GM19324 (cell line): ENCODE measurements at regions not wholly inside any gene's neighbourhood (a gene's known extent, or its start where the extent isn't known, plus 50 kb on each side); places are given as distances from the start of the nearest gene placed in this dataset.

Experiments used
- ATAC-seq: cut with Tn5 transposase; IDR thresholded peaks from one replicate; pipeline ENCODE4 v1.9.1; 2021; ENCODE audit warnings: mild to moderate bottlenecking, moderate library complexity; ENCODE audit not compliant: unreplicated experiment, low FRiP score

DNA sequence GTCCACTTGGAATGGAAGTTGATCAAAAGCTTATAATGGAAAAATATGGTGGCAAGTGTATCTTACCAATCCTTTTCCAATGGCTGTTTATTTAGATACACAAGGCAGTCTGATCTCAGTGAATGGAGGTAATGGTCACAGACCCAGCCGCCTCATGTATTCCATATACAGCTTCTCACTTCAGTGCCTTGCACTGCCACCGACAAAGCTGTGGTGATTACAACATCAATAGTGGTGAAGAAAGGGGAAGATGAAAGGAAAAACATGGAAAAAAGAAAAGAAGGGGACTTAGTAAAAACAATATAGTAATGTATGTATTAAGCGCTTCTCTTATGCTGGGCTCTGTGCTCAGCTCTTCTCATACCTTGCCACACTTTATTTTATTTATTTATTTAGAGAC lies 297.3 kb upstream of the RASA1 start:
- no peak for ATAC-seq

DNA sequence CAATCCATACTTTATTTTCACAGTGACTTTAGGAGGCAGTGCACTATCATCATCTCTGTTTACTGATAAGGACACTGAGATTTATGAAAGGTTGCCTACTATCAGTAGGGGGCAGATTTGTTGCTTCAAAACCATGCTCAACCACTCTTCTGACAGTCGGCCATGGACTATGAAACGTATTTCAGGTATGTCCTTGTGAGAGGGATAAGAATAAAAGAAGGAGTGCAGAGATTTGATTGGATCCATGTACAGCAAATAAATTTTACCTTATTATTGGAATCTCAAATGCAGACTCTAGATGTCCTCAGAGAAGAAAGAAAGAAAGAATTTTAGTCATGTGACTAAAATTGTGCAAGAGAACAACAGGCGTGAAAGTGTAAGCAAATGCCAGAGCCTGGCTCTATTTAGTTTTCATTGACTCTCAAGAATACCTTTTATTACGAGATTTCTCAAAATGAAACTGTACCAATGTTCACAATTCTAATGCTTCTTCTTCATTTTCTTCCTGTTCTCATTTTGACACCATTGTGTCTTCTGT lies 296.6 kb upstream of the RASA1 start:
- no peak for ATAC-seq

DNA sequence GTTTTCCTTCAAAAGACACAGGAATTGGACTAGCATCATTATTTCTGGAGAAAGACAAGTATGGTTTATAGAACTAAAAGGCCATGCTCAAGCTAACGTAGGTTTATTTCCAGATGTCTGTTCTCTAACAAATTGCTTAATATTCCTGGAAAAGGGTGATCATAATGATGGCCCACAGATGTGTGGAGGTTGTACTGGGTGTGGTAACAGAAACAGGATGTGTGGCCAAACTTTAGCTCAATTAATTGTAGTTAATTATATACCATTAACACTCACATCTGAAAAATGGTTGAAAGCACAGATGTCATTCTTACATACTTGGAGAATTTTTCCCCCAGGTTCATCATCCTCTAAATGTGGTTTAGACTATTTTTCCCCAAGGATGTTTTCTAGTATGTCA lies 292.7 kb upstream of the RASA1 start:
- ATAC-seq = no peak

DNA sequence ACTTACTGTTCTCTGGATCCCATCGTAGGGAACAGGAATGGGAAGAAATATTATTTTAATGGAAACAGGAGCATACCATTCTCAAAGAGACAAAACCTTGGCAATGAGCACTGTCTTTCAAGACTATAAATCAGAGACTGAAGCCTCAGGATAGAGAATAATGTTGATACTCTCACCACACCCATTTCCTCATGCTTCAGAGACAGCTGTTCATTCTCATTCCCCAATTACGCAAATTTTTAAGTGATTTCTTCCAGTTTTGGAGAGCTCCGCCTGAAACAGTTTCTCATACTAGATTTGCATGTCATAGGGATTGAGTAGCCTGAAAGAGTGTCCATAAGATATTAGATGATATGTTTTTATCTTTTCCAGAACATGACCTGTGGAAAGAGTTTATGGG lies 290.5 kb upstream of the RASA1 start:
- ATAC-seq = no peak

DNA sequence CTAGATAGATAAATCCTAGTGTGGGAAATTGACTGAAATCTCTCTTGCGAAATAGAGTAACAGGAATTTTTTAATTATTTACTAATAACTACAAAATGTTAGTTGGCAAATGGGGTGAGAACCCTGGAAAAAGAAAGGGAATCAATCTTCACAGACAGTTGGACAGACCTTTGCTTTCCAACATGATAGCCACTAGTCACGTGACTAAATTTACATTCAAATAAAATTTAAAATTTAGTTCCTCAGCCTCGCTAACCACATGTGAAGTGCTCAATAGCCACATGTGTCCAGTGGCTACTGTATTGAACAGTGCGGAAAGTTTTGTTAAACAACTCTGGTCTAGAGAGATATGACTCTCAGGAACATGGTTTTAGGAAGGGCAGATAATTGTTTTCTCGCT lies 289.9 kb upstream of the RASA1 start:
- no peak for ATAC-seq

DNA sequence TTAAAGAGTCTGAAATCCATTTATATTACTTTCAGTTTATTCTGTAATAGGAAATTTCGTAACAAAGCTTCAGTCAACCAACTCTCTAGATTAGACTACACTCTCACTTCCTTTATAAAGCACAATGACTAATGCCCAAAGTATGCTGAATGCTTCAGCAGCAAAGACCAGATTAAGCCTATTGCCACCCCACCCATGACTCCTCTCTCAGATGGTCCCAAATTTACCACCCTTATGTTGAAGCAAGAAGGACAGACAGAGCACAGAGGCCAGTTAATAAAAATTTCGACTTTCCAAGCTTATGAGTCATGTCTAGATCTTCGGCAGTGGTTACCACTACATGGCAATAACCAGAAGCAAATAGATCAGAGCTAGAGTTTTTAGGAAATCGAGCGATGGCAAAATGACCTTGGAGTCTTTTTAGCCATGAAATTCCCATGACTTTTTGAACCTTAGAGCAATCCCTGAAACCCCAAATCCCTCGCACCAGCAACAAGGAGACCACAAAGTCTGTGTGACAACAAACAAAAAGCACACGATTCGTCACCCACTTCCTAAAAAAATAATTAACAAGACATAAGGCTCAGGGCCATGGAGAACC lies 287.8 kb upstream of the RASA1 start:
- ATAC-seq = no peak

DNA sequence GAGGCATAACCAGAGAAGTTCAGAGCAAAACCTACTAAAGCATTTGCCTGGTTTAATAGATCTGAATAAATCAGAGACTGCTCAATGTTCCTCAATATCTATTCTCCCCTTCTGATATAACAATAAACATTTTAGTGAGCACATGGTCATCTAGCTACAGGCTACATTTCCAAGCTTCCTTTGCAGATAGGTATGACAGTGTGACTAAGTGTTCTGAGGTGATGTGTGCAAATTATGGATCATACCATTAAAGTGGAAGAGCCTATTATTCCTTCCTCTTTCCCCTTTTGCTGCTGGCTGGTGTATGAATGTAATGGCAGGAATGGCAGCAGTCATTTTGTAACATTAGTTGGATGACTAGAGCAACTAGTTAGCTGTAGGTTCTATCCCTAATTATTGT lies 285.8 kb upstream of the RASA1 start:
- no peak for ATAC-seq

DNA sequence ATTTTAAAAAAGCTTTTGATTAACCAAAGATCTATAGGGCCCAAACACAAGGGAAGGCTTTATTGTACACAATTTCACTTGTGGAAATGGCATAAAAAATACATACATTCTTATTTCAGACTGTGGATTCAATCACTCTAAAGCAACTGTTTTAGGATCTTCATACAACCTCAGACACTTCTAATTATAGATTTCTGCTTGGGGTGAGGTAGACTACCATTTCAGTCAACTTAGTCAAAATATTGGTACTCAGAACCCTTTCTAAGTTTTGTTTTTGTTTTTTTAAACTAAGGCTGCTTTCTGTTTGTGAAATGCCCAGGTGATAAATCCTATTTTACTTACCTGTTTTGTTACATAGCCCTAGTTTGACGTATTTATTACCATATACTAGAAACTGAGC lies 284.5 kb upstream of the RASA1 start:
- ATAC-seq = no peak

DNA sequence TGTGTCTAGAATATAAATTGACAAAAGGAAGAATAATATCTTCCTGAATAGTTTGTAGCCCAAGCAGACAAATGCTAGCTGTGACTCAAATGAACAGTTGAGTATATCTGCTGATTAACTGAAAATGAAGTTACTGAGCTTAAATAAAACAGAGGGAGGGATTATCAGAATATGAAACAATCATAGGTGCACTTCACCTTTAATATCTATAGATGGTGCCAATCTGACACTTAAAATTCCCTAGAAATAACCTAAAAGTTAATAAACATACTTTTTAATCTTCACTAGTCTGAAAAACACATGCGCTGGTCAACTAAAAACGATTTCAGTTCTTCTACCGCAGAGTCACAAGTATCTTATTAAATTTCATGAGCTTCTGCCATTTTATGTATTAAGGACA lies 280.8 kb upstream of the RASA1 start:
- ATAC-seq = no peak

DNA sequence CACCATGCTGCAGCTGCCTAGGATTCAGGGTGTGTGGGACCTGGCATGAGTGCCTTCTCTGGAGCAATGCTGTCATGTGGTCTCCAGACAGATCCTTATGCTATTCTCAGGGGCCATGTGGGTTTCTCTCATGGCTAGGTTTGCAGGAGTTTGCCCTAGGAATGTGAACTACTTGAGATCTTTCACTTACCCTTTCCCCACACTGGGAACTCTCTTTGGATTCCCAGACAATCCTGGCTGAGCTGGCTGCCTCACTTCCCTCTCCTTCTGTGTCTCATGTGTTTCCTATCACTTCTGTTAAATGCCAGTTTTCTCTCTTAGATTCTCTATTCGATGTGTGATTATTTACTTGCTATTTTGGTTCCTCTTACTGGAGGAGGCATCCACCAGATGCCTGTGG lies 270.2 kb upstream of the RASA1 start:
- no peak for ATAC-seq

DNA sequence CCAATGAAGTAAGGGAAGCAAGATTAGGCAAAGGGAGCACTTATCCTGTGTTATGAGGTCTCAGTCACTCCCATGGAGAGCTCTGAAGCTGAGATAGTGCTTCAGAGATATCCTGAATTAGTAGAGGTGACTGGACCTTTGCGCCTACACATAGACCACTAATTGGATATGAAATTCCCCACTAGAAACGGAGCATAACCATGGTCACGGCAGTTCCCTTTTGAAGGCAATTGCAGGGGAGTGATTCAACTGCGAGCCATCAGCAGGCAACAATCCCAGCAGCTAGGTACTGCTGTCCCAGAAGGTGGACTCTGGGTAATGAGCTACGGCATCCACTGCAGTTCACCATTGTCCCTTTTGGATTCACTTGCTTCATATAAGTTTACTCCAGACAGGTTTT lies 267.7 kb upstream of the RASA1 start:
- ATAC-seq = no peak

DNA sequence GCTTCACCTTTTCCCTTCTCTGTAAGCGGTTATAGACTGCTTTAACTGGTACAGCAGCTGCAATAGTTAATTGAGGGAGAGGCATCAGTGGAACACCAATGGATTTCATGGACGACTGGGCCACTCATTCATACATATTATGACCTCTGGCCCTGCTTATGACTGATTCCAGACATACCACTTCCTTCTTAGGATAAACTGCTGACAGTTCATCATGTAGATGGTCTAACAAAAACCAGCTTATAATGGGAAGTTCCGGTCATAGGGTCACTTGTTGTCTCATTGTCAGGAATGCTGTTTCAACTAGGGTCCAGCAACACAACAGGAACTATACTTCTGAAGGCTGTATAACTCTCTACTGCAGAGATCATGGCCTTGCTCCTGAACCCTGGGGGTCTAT lies 265.2 kb upstream of the RASA1 start:
- ATAC-seq = no peak

DNA sequence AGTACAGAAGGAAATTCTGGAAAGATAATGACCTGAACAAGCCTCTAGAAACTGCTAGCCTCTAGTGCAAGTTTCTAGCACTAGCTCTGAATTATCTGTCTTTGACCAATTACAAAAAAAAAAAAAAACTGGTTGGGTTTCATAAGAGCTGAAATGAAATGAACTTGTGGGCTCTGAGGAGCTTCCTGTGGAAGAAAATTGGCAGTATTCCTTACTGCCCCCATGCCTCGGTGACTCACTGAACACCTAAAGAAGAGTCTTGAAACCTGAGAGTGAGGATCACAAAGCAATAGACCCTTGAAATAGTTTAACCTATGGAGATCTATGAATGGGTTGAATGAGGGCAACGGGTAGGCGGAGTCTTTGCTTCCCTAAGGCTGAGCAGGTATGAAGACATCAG lies 263.6 kb upstream of the RASA1 start:
- ATAC-seq = no peak

DNA sequence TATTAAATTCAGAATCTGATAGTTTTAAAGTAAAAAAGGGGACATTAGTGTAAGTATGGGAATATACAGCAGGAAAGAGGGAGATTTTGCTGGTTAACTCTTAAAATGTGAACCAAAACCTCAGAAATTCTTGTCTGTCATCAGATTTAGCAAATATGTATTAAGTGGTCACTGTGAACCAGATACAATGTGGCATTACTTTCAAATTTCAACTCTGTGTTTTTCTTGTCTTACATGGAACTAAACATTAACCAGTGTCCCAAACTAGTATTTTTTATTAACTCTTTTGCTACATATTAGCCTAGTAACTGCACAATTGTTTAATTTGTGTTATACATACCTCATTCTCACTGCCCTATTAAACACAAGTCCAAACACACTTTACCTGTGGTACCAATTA lies 259.9 kb upstream of the RASA1 start:
- ATAC-seq = no peak

DNA sequence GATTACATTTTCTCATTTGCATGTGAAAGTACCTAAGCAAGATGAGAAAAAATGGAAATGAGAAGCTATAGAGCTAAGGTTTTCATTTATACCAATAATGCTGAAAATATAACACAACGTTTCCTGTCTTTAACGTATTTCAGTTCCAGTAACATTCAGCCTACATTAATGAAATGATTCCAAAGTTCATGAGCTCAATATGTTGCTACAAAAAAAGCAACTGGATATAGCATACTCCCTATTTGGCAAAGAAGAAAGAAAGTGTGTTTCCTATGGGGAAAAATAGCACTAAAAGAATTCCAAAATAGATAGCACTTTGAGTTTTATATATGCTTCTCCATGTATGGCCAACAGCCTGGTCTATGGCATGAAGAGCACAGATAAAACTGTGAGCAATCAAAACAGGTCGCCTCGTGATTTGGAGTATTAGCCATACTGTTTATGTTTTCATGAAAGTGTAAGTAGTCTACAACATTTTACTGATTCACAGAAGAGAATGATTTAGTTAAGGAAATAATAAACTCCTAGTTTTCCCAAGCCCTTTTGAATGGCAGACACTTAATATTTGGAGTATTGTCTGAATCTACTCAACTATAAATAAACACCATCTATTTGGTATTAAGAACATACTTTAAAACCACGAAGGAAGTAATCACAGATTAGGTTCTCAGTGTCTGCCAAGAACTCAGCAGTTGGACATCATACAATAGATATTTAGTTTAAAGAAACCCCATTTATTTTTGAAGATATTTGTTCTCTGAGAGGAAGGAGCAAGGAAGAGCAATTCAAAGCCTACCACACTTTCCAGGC lies 258.7 kb upstream of the RASA1 start:
- ATAC-seq = no peak

DNA sequence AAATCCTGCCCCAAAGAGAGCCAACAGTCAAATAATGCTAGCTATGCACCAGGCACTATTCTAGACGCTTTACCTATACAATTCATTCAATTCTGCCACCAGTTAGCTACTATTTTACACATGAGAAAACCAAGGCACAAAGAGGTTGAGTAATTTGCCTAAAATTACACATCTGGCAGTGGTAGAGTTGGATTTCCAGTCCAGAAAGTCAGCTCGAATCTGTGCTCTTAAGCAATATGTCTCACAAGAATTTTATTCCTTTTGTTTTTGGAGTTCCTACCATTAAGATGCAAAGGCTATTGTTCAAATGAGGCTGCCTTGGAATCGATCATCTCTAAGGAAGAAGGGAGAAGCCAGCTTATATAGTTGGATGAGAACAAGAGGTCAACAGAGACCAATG lies 256.9 kb upstream of the RASA1 start:
- no peak for ATAC-seq

DNA sequence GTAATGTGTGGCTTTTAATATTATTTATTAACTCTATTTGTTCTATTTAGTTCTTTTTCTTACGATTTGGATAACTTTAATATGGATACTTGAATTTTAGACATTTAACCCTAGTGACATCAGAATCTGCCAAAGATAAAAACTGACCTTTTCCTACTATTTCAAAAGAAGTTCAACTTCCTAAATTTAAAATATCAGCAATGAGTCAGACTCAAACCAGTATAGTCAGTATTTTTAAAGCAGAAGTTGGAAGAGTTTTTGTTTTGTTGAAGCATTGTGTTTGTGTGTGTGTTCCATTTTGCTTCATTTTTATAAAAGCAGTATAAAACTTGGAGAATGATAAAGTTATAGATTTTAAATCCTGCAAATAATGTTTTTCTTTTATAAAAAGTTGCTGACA lies 251.8 kb upstream of the RASA1 start:
- ATAC-seq = no peak

DNA sequence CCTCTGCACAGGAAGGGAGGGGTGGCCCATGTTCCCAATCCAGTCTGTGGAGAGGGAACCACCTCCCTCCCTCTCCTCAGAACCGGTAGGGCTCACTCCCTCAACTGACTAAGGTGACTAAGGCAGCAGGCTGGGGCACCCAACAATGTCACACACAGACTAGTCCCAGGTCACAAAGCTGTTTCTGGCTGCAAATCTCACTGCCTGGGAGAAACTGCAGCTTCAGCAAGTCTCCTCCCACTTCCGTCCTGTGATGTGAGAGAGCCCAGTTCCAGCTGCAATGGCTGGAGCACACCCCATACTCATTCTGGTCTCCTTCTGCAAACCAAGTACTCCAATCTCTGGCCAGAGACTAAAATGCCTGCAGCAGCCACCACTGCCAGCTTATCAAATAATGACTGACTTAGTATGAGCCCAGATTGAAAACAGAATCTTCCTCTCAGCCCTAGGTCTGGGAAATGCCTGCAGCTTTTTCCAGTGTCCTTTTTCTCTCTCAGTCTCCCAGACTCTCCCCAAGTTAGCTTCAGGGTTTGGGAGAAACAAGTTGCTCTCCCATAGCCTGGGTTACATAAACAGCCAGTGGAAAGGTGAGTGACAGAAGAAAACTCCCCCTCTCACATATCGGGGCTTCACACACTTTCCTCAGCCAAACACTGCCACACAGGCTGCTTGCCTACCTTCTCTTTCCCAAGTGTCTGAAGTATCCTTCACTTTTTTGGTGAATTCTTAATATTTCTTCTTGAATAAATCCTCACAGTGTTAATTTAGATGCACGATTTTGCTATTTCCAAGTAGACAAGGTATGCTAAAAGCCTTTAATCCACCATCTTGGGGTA lies 247.4 kb upstream of the RASA1 start:
- ATAC-seq = peak; percentile 72

DNA sequence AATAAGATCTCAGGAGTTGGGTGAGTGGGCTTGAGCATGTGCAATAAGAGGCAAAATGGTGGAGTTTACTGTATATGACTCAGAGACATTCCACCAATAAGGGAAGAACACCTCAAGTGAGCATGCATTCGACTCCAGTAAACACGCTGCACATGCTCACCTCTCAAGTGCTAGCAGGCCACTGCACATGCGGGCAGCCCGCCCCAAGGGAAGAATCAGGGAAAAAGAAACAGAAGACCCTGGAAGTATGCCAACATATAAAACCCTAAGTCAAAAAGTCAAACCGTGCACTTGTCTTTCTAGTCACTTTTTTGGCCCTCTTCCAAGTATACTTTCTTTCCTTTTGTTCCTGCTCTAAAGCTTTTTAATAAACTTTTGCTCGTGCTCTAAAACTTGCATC lies 245.3 kb upstream of the RASA1 start:
- no peak for ATAC-seq

DNA sequence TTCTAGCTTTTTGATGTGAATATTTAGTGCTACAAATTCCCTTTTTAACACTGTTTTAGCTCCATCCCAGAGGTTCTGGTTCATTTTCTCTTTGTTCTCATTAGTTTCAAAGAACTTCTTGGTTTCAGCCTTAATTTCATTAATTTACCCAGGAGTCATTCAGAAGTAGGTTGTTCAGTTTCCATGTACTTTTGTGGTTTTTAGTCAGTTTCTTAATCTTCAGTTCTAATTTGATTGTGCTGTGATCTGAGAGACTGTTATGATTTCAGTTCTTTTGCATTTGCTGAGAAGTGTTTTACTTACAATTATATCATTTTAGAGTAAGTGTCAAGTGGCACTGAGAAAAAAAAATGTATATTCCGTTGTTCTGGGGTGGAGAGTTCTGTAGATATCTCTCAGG lies 240.1 kb upstream of the RASA1 start:
- ATAC-seq = no peak

DNA sequence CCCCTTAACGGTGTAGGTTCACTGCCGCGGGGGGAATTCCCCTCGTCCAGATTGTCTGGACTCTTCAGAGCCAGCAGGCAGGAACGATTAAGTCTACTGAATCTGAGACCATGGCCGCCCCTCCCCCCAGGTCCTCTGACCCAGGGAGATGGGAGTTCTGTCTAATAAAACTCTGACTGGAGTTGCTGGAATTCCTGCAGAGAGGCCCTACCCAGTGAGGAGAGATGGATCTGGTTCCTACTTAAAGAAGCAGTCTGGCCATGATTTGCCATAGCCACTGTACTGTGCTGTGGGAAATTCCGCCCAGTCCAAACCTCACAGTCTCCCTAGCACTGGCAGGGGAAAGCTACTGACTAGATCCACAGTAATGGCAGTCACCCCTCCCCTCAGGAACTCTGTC lies 237.7 kb upstream of the RASA1 start:
- no peak for ATAC-seq
